ENCODE measurements at regions not wholly inside any gene's neighbourhood (a gene's known extent, or its start where the extent isn't known, plus 50 kb on each side); places are given as distances from the start of the nearest gene placed in this dataset.
"Not testable (repeated sequence)": the region's sequence is repeated elsewhere in the genome, so short reads cannot be mapped to it uniquely, and the experiment has no call there.

DNA sequence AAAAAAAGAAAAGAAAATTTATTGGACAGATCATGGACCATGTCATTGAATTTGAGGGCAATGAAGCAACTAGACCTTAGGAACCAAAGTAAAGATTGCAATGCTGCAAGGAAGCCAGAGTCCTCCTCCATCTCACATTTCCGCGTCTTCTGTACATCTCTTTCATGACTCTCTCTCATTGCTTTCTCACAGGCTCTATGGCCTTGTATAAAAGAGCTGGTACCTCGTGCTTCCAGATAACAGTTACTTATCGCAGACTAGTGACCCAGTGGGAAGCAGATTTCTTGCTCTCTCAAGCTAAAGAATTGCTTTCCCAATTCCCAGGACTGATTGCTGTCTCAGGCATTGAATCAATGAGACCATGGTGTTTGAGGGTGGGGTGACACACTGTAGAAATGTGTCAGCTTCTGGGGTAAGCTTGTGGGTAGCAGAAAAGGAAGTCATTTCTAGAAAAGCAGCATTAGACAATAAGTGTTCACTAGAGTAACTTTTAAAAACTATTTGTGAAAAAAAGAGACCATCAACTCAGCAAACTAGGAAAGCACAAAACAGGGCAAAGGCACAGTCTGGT is 635.3 kb downstream of the UTRN start:
- no peak for DNase-seq (ENCODE audit: low read depth)

DNA sequence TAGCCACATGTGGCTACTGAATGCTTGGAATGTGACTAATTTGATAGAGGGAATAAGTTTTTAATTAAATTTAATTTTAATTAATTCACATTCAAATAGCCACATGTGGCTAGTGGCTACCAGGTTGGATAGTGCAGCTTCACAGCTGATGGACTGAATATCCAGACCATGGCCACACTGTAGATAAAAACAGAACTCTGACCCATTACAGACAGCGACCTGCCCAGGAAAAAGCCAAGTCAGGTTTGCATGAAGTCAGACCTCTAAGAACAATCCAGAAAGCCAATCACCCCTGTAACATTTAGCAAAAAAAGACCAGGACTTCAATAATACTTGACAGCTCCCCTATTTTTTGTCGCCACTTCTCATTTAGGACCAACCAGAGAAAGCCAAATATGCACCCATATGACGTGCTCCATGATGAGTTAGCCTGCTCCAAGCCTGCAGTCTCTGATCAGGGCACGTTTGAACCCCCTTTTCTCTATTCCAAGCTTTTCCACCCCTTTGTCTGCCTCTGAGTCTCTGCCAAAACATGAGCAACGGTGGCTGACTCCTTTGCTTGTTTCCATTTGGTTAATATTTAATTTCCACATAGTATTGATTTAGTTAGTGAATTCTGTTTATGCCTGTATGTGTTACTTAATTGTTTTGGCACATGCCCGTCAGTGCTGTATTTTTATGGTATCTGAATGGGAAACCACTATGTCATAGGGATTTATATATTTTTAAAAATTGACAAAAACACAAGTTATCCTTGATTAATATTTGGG is 636.3 kb downstream of the UTRN start:
- DNase-seq (ENCODE audit: low read depth), result no peak

DNA sequence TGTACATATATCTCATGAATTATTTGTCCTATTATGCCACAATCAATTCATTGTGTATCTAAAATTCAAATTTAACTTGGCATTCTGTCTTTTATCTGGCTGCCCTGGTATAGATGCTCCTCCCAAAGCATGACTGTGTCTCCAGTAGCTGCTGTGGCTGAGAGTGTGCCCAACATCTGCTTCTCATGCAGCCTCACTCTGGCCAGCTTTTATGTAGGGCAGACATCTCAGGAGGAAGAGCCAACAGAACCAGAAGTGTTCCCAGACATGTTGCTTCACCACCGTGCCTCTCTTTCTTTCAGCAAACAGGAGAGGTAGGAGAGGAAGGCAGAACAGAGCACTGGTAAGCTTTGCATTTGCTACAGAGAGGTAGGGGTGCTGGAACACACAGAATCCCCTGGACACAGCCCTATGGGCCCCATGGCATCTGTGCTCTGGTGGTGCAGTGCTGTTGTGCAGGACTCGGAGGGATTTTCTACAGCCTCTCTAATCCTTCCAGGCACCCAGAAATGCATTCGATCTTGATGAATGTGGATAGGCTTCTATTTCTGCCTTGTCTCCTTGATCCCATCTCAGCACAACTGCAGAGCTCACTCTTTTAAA is 637.1 kb downstream of the UTRN start:
- DNase-seq (ENCODE audit: low read depth), result no peak

DNA sequence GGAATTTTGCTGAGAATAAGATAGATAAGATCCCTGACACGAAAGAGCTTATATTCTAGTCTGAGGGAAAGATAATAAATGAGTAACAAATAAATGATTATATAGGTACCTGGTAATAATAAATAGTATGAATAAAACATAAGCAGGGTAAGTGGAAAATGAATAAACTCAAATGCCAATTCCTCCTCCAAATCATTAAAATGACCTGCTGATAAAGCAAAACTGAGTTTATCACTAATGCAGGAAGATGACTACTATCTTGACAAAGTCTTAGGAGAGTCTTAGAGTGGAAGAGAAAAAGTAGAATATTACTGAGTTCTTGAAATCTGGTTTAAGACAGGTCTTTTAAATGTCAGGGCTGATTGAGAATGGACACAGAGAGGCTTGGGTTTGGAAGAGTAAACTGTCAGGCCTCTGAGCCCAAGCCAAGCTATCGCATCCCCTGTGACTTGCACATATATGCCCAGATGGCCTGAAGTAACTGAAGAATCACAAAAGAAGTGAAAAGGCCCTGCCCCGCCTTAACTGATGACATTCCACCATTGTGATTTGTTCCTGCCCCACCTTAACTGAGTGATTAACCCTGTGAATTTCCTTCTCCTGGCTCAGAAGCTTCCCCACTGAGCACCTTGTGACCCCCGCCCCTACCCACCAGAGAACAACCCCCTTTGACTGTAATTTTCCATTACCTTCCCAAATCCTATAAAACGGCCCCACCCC is 637.8 kb downstream of the UTRN start:
- not testable (repeated sequence) for DNase-seq (ENCODE audit: low read depth)

DNA sequence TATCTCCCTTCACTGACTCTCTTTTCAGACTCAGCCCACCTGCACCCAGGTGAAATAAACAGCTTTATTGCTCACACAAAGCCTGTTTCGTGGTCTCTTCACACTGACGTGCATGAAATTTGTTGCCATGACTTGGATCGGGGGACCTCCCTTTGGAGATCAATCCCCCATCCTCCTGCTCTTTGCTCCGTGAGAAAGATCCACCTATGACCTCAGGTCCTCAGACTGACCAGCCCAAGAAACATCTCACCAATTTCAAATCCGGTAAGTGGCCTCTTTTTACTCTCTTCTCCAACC is 638.3 kb downstream of the UTRN start:
- not testable (repeated sequence) for DNase-seq (ENCODE audit: low read depth)

DNA sequence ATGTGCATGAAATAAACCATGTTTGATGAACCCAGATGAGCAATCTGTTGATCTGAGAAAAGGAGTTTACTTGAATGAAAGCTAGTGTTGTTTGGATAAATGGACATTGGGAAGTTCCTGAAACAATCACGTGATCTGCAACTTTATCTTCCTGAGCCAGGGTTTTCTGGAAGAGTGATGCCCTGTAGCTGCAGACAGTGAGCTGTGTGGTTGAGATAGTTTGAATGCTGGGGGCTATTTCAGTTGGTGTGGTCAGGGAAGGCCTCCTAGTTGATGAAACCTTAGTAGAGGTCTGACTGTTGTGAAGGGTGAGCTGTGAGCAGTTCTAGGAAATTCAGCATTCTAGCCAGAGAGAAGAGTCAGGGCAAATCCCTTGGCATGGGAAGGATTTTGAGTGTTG is 643.7 kb downstream of the UTRN start:
- peak; percentile 43 for DNase-seq (ENCODE audit: low read depth)

DNA sequence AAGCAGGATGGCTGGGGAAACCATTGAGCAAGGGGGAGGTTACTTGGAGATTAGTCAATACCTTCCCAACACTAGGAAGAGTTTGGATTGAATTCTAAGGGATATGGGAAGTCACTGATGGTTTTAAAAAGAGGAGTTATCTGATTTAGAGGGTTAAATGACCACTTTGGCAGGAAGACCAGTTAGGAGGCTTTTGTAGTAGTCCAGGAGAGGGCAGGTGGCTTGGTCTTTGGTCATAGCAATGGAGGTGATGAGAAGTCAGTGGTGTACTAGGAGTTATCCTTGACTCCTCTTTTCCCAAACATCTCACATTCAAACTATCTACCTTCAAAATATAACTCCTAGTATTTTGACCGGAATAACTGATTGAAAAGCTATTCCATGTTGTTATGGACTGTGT is 644.1 kb downstream of the UTRN start:
- DNase-seq (ENCODE audit: low read depth), result no peak

DNA sequence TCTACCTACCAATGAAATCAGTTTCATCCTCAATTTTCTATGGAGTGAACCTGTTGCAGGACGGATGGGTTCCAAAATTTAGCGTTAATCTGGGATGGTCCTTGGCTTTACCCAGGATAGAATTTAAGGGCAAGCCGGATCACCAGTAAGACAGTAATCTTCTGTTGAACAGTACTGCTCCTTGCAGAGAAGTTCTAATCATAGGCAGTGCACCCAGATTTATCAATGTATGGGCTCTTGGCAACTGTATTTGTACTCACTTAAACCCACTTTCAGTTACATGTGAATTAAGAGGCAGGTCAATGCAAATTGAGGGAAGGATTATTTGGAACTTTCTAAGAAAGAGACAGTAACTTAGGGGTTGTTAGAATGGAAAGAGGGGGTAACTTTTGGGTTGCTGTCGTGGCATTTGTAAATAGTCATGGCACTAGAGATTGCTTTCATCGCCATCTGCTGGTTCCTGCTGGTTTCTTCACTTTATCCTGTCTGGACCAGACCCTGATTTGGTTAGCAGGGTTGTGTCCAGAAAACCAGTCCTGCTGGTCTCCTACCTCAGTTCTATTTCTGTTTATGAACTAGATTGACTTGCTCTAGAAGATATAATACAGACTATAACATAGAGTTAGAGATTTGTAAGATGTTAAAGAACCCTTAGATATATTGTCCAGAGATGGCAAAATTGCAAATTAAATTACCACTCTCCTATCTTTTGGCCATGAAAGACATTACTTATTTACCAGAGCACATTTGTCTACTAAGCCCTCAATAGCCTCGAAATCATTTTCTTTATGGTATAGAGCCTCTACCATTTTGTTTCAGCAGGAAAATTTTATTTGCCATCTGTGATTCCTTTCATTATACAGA is 646.3 kb downstream of the UTRN start:
- peak; percentile 70 for DNase-seq (ENCODE audit: low read depth)

DNA sequence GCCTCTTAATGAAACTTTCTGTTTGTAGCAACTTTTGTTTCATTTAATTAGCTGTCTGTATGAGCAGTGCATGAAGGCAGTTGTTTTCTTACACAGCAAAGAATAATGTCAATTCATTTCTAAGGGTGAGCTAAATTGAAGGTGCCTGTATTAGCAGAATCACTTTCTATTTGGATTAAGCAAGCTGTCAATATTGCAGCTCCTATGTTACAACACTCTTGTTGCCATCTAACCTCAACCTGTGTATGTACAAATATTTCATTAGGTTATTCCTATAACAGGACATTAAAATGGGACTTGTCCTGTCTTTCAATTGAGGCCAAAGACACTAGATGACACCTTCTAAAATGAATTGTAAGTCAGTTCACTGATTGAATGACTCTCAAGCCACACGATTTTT is 647.5 kb downstream of the UTRN start:
- DNase-seq (ENCODE audit: low read depth), result no peak

DNA sequence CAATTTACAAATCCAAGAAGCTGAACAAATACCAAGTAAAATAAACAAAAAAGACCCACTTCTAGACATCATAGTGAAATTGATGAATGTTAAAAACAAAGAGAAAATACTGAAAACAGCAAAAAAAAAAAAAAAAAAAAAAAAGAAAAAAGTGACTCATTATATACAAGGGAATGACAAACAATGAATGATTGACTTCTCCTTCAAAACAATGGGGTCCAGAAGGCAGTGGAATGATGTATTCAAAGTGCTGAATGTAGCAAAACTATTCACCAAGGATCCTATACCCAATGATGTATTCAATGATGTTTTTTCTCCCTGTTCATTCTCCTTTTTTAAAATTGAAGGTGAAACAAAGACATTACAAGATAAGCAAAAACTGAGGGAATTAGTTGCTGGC is 650.0 kb downstream of the UTRN start:
- no peak for DNase-seq (ENCODE audit: low read depth)

DNA sequence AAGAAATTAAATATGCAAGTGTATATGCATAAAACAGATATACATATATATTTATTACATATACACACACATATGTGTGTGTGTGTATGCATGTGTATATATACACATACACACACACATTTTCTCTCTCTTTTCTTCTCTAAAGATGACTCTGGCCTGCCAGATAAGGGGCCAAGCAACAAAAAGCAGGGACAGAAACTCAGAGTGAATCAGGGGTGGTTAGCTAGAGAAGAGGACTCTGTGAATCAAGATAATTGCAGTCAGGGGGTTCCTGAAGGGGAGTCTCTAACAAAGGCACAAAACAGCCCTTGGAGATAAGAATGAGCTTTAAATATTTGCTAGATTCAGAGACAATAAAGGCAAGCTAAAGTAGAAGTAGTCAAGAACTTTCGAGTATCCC is 650.5 kb downstream of the UTRN start:
- DNase-seq (ENCODE audit: low read depth), result no peak

DNA sequence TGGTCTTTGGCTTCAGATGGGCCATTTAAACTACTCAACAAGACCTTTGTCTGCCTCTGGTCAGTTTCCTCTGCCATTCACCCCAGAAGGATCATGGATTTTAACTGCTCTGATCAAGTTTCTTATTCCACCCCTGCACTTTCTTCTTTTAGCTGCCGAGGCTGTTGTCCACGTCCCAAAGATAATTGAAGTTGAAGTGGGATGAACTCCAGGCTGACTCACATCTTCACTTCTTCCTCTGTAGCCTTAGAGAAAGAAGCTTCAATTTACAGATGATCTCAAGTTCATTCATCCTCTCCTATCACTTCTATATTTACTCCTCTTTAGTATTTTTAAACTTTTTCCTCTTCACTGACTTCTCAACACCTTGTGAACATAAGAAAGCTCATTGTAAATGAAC is 651.6 kb downstream of the UTRN start:
- peak; percentile 42 for DNase-seq (ENCODE audit: low read depth)

DNA sequence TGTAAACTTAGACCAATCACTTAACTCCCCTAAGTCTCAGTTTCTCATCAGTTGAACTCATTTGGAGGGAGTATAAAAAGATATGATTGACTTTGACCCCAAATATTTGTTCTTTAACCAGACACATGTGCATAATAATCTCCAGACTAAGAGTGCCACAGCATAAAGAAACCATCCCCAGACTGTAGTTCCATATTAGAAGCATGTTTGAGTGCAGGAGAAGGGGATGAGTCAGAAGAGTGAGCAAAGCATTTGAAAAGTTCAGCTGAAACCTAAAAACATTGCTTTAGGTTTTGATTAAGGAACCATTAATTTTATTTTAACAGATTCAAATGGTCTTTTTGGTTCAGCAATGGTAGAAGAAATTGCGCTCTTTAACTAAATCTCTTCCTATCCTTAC is 654.8 kb downstream of the UTRN start:
- DNase-seq (ENCODE audit: low read depth), result peak; percentile 25

DNA sequence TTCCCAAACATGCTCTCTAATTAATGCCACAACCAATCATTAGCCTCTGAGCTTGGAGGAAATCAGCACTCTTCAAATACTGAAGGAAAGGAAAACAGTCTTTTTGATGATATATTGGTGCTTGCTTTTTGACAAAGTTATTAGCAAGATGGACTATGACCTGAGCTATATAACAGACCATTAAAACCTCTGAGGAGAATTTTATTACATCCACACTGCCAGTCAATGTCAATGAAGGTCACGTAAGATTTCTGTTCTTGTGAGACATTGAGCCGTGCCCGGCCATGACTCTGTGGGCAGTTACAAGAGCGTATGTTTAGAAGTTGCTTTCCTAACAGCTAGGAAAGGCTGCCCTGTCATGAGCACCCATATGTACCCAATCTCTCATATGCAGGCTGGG is 659.0 kb downstream of the UTRN start:
- no peak for DNase-seq (ENCODE audit: low read depth)

DNA sequence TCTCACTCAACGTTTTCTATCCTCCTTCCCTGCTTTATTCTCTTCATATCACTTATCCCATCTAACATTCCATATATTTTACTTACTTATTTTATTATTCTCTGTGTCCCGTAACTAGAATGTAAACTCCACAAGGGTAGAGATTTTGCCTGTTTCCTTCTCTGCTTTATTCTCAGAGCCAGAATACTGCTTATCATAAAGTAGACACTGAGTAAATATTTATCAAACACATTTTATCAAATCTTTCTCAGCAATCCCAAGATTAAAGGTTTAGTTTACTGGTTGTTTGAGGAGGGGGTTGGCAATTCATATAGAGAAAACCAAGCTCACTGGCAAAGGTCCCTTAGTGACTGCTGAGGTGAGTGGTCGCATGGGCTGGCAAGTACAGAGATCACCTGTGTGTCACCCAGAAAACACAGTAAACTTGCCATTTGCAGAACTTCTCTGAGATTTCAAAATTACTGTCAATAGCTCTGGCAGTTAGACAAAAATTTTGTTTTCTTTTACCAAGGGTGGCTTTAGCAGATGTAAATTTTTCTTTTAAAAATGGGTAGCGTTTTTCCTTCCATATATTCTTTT is 662.4 kb downstream of the UTRN start:
- DNase-seq (ENCODE audit: low read depth), result no peak

DNA sequence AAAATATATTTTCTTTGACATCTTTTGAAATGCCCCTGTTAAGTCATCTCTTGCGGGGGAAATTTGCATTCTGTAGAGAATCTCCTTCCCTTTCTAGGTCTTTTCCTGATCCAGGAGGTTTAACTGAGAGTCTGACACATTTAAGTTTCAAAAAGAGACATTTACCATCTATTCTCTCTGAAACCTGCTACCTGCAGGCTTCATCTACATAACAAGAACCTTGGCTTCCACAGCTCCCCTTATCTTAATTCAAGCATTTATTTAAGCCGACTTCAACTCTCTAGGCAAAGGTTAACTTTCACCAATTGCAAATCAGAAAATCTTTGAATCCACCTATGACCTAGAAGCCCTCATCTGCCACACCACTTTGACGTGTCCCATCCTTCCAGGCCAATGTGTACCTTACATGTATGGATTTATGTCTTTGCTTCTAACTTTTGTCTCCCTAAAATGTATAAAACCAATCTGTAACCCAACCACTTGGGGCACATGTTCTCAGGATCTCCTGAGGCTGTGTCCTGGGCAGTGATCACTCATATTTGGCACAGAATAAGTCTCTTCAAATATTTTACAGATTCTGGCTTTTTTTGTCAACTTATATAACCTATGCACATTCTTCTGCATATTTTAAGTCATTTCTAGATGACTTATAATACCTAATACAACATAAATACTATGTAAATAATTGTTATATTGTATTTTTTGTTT is 666.7 kb downstream of the UTRN start:
- no peak for DNase-seq (ENCODE audit: low read depth)

DNA sequence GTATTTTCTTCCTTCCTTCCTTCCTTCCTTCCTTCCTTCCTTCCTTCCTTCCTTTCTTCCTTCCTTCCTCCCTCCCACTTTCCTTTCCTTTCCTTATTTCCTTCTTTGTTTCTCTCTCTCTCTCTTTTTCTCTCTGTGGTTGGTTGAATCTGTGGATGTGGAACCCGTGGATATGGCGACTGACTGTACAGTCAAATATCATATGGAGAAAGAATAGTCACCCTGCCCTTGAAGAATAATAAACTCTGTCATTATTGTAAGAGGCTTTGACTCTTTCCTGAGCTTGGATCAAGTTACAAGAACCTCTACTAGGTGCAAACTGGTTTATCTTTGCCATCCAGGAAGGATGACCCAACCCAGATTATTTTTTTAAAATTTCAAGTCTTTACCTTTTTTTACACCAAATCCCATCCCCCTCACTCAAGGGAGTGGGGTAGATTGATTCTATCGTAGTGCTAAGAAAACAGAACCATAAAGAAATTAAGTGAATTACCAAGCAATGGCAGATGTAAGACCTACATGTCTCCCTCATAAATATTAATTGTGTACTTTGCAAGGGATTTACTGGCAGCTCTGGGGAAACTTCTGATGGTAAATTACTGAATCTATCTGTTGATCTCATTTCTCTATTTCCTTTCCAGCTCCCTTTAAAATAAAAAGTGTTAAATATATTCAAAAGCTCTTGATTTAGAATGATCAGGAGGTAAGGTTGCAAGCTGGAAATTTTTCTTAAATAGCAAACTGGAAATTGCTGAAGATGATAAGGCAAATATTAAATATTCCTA is 667.5 kb downstream of the UTRN start:
- DNase-seq (ENCODE audit: low read depth), result no peak

DNA sequence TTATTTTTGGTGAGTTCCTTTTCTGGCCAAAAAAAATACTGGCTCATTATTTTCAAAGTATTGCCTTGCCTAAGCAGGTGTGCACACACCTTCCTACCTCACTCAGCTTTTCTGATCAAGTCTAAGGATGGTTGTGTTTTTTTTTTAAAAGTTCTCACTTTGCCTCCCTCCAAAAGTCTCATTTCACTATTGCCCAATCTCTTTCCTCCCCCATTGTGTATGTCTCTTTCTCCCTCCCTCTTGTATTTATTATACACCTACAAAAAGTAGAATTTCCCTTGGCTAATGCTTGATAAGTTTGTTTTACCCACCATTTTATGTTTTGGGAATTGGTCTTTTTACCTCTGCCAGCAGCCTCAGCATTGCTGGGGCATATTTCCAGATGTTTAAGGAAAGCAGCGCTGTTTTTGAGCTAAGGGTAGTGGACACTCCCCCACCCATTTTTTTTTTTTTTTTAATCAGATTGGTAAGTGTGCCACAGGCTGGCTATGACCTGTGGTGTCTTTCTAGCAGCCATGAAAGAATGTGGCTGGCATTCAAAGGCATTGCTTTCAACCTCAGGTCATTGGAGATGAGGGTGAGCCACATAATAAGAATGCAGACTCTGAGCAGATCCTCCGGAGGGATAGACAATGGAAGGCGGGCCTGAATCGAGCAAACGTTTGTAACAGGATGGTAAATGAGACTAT is 668.6 kb downstream of the UTRN start:
- DNase-seq (ENCODE audit: low read depth), result peak; percentile 99

DNA sequence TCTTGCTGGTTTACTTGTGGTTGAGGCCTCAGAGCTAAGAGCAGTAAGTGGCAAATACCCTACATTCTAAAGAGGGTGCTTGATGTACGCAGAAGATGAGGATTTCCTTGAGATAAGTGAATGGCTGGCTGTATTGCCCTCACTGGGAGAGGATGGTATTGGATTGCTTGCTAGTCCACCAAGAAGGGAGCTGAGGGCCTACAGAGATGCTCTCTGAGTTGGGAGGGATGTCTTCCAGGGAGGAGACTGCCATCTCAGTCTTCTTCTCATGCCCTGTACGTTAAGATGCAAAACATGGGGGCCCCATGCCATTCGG is 669.1 kb downstream of the UTRN start:
- no peak for DNase-seq (ENCODE audit: low read depth)

DNA sequence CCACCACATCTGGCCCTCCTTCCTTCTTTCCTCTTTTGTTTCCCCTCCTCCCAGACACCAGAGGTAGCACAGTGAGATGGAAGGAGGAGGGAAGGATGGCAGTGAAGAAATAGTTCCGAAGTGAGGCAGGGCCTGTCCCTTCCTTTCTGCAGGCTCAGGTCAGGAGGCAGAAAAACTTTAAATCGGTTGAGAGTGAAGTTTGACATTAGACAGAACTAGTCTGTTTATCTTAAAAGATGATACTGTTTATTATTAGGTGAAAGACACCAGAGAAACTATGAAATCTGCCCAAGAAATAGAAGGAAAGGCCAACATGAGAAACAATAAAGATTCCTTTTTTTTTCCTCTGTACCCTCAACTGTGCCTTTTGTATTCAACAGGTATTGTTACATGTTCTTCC is 670.3 kb downstream of the UTRN start:
- DNase-seq (ENCODE audit: low read depth), result peak; percentile 23

All from M059J (cell line).